SJSA1 (cell line): ENCODE measurements at regions not wholly inside any gene's neighbourhood (a gene's known extent, or its start where the extent isn't known, plus 50 kb on each side); places are given as distances from the start of the nearest gene placed in this dataset.

ENCODE experiments used
- DNase-seq, 2 experiments: peaks; one replicate each; pipeline ENCODE4 v3.0.0-alpha.2; 2015 to 2020; ENCODE audit warnings: low spot score in 2 of 2, low read depth in 1 of 2
- H3K27ac ChIP-seq: fragments of 250-450 bp; sonication (Bioruptor Pico); 2 replicates; pipeline ENCODE4 v1.5.1; 2020; ENCODE audit warnings: mild to moderate bottlenecking, moderate library complexity
- H3K27me3 ChIP-seq: fragments of 250-450 bp; sonication (Bioruptor Pico); replicated peaks from 2 replicates; pipeline ENCODE4 v1.5.1; 2020; ENCODE audit warnings: mild to moderate bottlenecking, moderate library complexity
- H3K36me3 ChIP-seq: fragments of 250-450 bp; sonication (Bioruptor Pico); 2 replicates; pipeline ENCODE4 v1.5.1; 2020; ENCODE audit warnings: mild to moderate bottlenecking
- H3K4me1 ChIP-seq: fragments of 250-450 bp; sonication (Bioruptor Pico); replicated peaks from 2 replicates; pipeline ENCODE4 v1.6.1; 2021; ENCODE audit warnings: mild to moderate bottlenecking
- H3K4me3 ChIP-seq: fragments of 250-450 bp; sonication (Bioruptor Pico); 2 replicates; pipeline ENCODE4 v1.5.1; 2020; ENCODE audit warnings: mild to moderate bottlenecking
- H3K9me3 ChIP-seq: fragments of 250-450 bp; sonication (Bioruptor Pico); replicated peaks from 2 replicates; pipeline ENCODE4 v1.5.1; 2020; ENCODE audit warnings: mild to moderate bottlenecking

DNA sequence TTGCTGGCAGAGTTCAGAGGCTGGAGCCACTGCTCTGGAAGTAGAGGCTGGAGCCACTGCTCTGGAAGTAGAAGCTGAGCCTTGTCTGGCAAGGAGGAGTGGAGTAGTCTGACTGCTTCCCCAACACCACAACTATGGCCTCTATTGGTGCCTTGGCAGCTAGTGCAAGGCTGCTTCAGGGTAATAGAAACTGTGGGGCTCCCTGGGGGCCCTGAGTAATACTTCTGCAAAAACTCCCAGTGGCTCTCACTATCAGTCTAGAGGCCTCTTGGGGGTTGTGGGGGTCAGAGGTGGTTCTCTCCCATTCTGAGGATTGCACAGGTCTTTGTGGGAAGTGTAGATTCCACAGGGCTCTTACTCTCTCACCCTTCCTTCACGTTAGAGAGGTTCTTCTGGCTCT, 629.0 kb upstream of the PTPRD start:
- Histone ChIP-seq H3K9me3 (no peaks in the 10 kb centered on the region), H3K4me1 (no peaks in the 10 kb centered on the region), H3K27me3 (no peaks in the 10 kb centered on the region), H3K4me3 (no peak overlapping the region), H3K36me3 (no peaks in the 10 kb centered on the region), H3K27ac (no peak overlapping the region)
- DNase-seq = no peak

DNA sequence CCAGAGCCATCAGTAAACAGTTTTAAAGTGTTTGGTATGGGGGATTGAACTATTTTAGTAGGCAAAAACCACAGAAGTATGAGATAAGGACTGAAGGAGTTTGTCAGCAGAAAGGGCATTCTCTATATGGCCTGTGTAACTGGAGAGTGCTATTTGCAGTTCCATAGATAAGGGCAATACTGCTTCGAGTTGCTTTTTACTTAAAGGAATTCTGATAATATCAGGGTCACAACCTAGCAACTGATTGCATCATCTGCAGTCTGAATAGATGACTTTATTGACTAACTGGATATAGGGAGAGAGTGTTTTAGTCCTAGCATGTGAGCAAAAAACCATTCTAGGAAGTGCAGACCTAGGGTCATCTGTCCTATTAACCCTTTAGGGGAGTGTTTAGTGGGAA, 645.2 kb upstream of the PTPRD start:
- Histone ChIP-seq H3K27ac (no peak overlapping the region), H3K9me3 (no peaks in the 10 kb centered on the region), H3K4me3 (no peak overlapping the region), H3K36me3 (no peaks in the 10 kb centered on the region), H3K4me1 (no peaks in the 10 kb centered on the region), H3K27me3 (no peaks in the 10 kb centered on the region)
- DNase-seq = no peak

GRCh38 chr9:11269036-11269435, 656.2 kb upstream of the PTPRD start:
- Histone ChIP-seq H3K4me1 (no peaks in the 10 kb centered on the region), H3K36me3 (no peaks in the 10 kb centered on the region), H3K4me3 (no peak overlapping the region), H3K27me3 (no peaks in the 10 kb centered on the region), H3K27ac (no peak overlapping the region), H3K9me3 (no peaks in the 10 kb centered on the region)
- no peak for DNase-seq

DNA sequence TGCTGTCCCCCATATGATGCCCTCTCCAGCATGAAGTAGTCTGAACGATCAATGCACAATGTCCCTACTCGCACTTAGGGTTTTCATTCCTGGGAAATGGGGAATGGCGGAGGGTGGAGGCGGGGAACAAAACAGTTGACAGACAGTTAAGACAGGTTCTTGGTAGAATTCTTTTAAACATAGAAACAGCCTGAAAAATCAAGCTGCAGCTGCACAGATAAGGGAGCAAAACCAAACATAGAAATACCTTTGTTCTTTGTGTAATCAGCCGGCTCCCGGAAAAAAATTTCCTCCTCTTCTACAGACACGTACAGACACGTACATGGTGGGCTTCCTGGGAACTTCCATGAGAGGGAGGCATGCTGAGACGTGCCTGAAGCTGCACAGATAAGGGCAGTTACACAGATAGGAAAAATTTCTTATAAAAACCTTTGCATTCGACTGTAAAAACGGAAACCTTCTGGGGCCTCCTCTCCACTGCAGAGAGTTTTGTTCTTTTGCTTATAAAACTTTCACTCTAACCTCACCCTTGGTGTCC, 662.4 kb upstream of the PTPRD start:
- DNase-seq = no peak
- Histone ChIP-seq H3K4me1 (no peaks in the 10 kb centered on the region), H3K36me3 (no peaks in the 10 kb centered on the region), H3K9me3 (no peaks in the 10 kb centered on the region), H3K4me3 (no peak overlapping the region), H3K27me3 (no peaks in the 10 kb centered on the region), H3K27ac (no peak overlapping the region)

GRCh38 chr9:11312966-11313365, 700.2 kb upstream of the PTPRD start:
- Histone ChIP-seq H3K27me3 (no peaks in the 10 kb centered on the region), H3K4me3 (no peak overlapping the region), H3K27ac (no peak overlapping the region), H3K36me3 (no peaks in the 10 kb centered on the region), H3K4me1 (no peaks in the 10 kb centered on the region), H3K9me3 (no peaks in the 10 kb centered on the region)
- no peak for DNase-seq

- H3K27ac ChIP-seq = no peak overlapping the region
- no peaks in the 10 kb centered on the region for H3K36me3 ChIP-seq
- H3K4me1 ChIP-seq = no peaks in the 10 kb centered on the region
- H3K27me3 ChIP-seq = no peaks in the 10 kb centered on the region
- no peaks in the 10 kb centered on the region for H3K9me3 ChIP-seq
- no peak overlapping the region for H3K4me3 ChIP-seq
- no peak for DNase-seq
These were observed 706.1 kb upstream of the PTPRD start for GRCh38 chr9:11318946-11319345.

- Histone ChIP-seq H3K36me3 (no peaks in the 10 kb centered on the region), H3K27ac (no peak overlapping the region), H3K4me3 (no peak overlapping the region), H3K4me1 (no peaks in the 10 kb centered on the region), H3K9me3 (no peaks in the 10 kb centered on the region), H3K27me3 (no peaks in the 10 kb centered on the region)
- DNase-seq = no peak
These were observed 706.7 kb upstream of the PTPRD start for GRCh38 chr9:11319538-11319937.

DNA sequence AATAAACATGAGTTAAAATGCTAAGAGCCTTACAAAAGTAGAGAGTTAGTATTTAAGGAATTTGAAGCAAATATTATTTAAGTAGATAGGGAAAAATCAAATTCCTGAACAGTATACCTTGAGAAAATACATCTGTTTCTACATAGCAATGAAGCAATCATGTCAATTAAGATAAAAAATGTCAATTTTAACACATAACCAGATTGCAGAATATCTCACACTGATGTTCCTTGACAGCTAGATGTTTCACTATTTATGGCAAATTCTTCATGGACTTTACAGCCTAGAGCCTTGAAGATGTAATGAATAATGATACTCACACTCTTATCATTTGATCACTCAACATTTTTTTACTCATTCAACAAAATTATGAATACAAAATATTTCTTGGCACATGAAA, 708.2 kb upstream of the PTPRD start:
- no peak for DNase-seq
- H3K4me3 ChIP-seq = no peak overlapping the region
- H3K4me1 ChIP-seq = no peaks in the 10 kb centered on the region
- no peak overlapping the region for H3K27ac ChIP-seq
- H3K36me3 ChIP-seq = no peaks in the 10 kb centered on the region
- no peaks in the 10 kb centered on the region for H3K27me3 ChIP-seq
- no peaks in the 10 kb centered on the region for H3K9me3 ChIP-seq

DNA sequence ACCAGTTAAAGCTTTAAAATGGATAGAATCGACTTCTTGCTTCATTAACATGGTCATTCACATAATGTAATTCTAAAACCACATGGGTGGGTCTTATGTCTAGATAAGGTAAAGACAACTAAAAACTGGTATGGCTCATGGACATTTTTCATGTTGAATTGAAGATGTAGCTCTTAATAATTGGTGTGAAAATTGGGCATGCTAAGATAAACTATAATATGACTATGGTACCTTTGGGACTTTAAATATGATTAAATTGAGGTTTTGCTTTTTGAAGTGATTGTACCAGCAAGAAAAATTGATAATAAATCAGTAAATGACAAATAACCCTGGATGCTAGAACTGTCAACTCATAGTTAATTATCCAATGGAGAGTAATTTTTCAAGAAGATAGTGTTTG, 710.7 kb upstream of the PTPRD start:
- no peaks in the 10 kb centered on the region for H3K4me1 ChIP-seq
- no peaks in the 10 kb centered on the region for H3K9me3 ChIP-seq
- H3K27me3 ChIP-seq = no peaks in the 10 kb centered on the region
- H3K27ac ChIP-seq = no peak overlapping the region
- no peak overlapping the region for H3K4me3 ChIP-seq
- H3K36me3 ChIP-seq = no peaks in the 10 kb centered on the region
- no peak for DNase-seq

DNA sequence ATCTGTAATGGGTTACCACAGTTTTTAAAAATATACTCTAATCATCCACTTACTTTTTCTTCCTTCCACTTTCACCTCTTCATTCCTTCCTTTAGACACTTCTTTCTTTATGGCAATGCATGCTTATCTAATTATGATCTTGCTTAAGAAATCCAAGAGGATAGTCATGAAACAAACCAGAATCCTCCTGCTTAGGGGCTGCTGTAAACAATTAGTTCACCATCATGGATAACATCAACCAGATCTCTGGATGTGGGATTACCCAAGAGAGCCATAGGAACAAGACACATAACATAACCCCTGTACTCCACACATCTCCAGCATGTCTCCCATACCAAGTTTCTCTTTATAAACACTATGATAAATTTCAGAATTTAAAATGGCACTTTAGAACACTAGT, 713.4 kb upstream of the PTPRD start:
- no peak overlapping the region for H3K4me3 ChIP-seq
- H3K4me1 ChIP-seq = no peaks in the 10 kb centered on the region
- no peaks in the 10 kb centered on the region for H3K9me3 ChIP-seq
- no peak overlapping the region for H3K27ac ChIP-seq
- H3K27me3 ChIP-seq = no peaks in the 10 kb centered on the region
- no peaks in the 10 kb centered on the region for H3K36me3 ChIP-seq
- DNase-seq = no peak

DNA sequence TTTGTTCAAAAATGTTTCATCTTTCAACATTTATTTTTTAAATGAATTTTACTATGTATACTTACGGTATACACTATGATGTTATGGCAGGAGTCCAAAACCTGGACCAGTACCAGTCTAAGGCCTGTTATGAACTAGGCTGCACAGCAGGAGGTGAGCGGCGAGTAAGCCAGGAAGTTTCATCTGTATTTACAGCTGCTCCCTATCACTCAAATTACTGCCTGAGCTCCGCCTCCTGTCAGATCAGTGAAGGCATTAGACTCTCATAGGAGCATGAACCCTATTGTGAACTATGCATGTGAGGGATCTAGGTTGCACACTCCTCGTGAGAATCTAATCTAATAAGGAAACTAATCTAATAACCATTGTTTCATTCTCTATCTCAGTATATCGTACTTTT, 715.5 kb upstream of the PTPRD start:
- DNase-seq = no peak
- Histone ChIP-seq H3K4me1 (no peaks in the 10 kb centered on the region), H3K36me3 (no peaks in the 10 kb centered on the region), H3K9me3 (no peaks in the 10 kb centered on the region), H3K4me3 (no peak overlapping the region), H3K27ac (no peak overlapping the region), H3K27me3 (no peaks in the 10 kb centered on the region)

DNA sequence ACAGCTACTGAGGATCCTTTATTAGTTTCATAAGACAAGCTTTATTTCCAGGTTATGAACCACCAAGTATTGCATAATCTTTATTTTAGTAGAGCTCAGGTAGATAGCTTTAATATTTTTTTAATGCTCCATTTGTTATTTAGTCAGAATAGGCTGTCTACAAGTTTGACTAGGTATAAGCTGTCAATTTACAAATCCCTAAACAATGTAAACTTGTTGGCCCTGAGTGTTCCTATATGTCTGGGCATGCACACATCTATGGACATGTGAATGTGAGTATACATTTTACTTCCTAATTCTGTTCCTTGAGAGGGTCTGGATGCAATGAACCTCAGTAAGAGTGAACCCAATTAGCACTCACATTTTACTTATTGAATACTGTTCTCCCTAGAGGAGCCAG, 722.2 kb upstream of the PTPRD start:
- Histone ChIP-seq H3K4me1 (no peaks in the 10 kb centered on the region), H3K9me3 (no peaks in the 10 kb centered on the region), H3K4me3 (no peak overlapping the region), H3K36me3 (no peaks in the 10 kb centered on the region), H3K27ac (no peak overlapping the region), H3K27me3 (no peaks in the 10 kb centered on the region)
- DNase-seq = no peak

DNA sequence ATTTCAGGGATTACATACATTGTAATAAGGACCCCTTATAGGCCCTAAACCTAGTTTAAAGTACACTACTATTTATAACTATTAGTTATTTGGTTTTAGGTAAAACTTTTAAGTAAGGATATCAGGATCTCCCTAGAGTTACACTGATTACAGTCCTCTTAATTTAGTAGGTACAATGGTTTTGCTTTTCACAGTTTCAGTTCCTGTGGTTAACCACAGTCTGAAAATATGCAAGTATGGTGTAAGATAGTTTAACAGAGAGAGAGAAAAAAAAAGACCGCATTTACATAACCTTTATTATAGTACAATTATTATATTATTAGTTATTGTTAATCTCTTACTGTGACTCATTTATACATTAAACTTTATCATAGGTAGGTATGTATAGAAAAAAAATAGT, 725.3 kb upstream of the PTPRD start:
- Histone ChIP-seq H3K9me3 (no peaks in the 10 kb centered on the region), H3K36me3 (no peaks in the 10 kb centered on the region), H3K4me1 (no peaks in the 10 kb centered on the region), H3K4me3 (no peak overlapping the region), H3K27me3 (no peaks in the 10 kb centered on the region), H3K27ac (no peak overlapping the region)
- DNase-seq = no peak

- no peaks in the 10 kb centered on the region for H3K4me1 ChIP-seq
These were observed 727.9 kb upstream of the PTPRD start for GRCh38 chr9:11340654-11341053.

DNA sequence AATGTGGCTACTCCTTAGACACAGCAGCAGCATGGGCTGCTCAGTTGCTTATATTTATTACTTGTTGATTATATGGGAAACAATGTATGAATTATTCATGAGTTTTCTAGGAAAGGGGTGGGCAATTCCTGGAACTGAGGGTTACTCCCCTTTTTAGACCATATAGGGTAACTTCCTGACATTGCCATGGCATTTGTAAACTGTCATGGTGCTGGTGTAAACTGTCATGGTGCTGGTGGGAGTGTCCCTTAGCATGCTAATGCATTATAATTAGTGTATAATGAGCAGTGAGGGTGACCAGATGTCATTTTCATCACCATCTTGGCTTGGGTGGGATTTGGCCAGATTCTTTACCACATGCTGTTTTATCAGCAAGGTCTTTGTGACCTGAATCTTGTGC, 734.6 kb upstream of the PTPRD start:
- DNase-seq = no peak
- H3K4me1 ChIP-seq = no peaks in the 10 kb centered on the region
- H3K4me3 ChIP-seq = no peak overlapping the region
- H3K27ac ChIP-seq = no peak overlapping the region
- no peaks in the 10 kb centered on the region for H3K27me3 ChIP-seq
- H3K36me3 ChIP-seq = no peaks in the 10 kb centered on the region
- H3K9me3 ChIP-seq = no peaks in the 10 kb centered on the region

More at GRCh38 chr9:11340654-11341053, 727.9 kb upstream of the PTPRD start:
- H3K36me3 ChIP-seq = no peaks in the 10 kb centered on the region
- no peaks in the 10 kb centered on the region for H3K27me3 ChIP-seq
- no peak overlapping the region for H3K27ac ChIP-seq
- no peaks in the 10 kb centered on the region for H3K9me3 ChIP-seq
- DNase-seq = no peak
- H3K4me3 ChIP-seq = no peak overlapping the region
